Stomach (tissue), 4 donors: ENCODE measurements at regions not wholly inside any gene's neighbourhood (a gene's known extent, or its start where the extent isn't known, plus 50 kb on each side); places are given as distances from the start of the nearest gene placed in this dataset.

Source experiments
- EP300 ChIP-seq: sonication (generic); formaldehyde crosslinking; IDR thresholded peaks from one replicate; pipeline ENCODE4 v1.6.1; 2017; ENCODE audit warnings: antibody characterized with exemption
- POLR2A ChIP-seq, 4 donors: fragments of 450-650 bp; IDR thresholded peaks; one replicate each; pipeline ENCODE4 v1.6.1; 2016; ENCODE audit warnings: antibody characterized with exemption in 4 of 4, control low read depth in 2 of 4, mild to moderate bottlenecking in 1 of 4, moderate library complexity in 1 of 4
- POLR2AphosphoS5 ChIP-seq, 3 donors: sonication (generic); formaldehyde crosslinking; IDR thresholded peaks; one replicate each; pipeline ENCODE4 v1.6.1; 2016; ENCODE audit warnings: antibody characterized with exemption in 3 of 3
- TF ChIP-seq, protein P1 (sequence below), 7 experiments: fragments of 450-650 bp in 4 of 7; fragments of 200-600 bp in 3 of 7; sonication (generic) in 3 of 7; IDR thresholded peaks; one replicate each; pipeline ENCODE4 v1.5.1; 2016 to 2019; ENCODE audit warnings: antibody characterized with exemption in 7 of 7, control low read depth in 2 of 7, mild to moderate bottlenecking in 1 of 7

DNA sequence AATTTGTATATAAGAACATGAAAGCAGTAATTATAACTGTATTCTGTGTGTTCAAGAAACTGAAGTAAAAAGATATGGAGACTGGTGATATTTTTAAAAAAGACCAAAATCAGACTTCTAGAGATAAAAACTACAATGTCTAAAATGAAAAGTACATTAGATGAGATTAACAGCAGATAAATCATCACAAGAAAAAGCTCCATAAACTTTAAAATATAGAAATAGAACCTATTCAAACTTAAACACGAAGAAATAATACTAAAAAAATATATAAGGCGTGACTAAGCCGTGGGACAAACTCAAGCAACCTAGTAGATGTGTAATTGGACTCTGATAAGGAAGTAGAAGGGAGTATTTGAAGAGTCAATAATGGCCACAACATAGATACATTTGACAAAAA lies 189.1 kb upstream of the ZMIZ1 start:
- TF ChIP-seq, protein P1, sequence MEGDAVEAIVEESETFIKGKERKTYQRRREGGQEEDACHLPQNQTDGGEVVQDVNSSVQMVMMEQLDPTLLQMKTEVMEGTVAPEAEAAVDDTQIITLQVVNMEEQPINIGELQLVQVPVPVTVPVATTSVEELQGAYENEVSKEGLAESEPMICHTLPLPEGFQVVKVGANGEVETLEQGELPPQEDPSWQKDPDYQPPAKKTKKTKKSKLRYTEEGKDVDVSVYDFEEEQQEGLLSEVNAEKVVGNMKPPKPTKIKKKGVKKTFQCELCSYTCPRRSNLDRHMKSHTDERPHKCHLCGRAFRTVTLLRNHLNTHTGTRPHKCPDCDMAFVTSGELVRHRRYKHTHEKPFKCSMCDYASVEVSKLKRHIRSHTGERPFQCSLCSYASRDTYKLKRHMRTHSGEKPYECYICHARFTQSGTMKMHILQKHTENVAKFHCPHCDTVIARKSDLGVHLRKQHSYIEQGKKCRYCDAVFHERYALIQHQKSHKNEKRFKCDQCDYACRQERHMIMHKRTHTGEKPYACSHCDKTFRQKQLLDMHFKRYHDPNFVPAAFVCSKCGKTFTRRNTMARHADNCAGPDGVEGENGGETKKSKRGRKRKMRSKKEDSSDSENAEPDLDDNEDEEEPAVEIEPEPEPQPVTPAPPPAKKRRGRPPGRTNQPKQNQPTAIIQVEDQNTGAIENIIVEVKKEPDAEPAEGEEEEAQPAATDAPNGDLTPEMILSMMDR (IDR thresholded peaks at IDR 0.05) = no peak
- TF ChIP-seq POLR2A (IDR thresholded peaks at IDR 0.05) (no peak), EP300 (no peak), POLR2AphosphoS5 (IDR thresholded peaks at IDR 0.05) (no peak)
